Left ventricle myocardium inferior (tissue), 1 donor: ENCODE measurements at regions not wholly inside any gene's neighbourhood (a gene's known extent, or its start where the extent isn't known, plus 50 kb on each side); places are given as distances from the start of the nearest gene placed in this dataset.

Experiments
- DNase-seq: peaks from one replicate; pipeline ENCODE4 v3.0.0-alpha.2; 2020
- H3K27ac ChIP-seq: fragments of 200-600 bp; replicated peaks from 2 replicates; pipeline ENCODE4 v1.8.0; 2021
- H3K27me3 ChIP-seq: fragments of 200-600 bp; 2 replicates; pipeline ENCODE4 v1.8.0; 2021; ENCODE audit warnings: low read depth
- H3K36me3 ChIP-seq: fragments of 200-600 bp; 2 replicates; pipeline ENCODE4 v1.8.0; 2021
- H3K4me1 ChIP-seq: fragments of 200-600 bp; 2 replicates; pipeline ENCODE4 v1.8.0; 2021
- H3K4me3 ChIP-seq: fragments of 200-600 bp; 2 replicates; pipeline ENCODE4 v1.8.0; 2021; ENCODE audit warnings: mild to moderate bottlenecking, moderate library complexity
- H3K9me3 ChIP-seq: fragments of 200-600 bp; replicated peaks from 2 replicates; pipeline ENCODE4 v1.8.0; 2021
- CTCF ChIP-seq: fragments of 200-600 bp; IDR thresholded peaks from 2 replicates; pipeline ENCODE4 v1.8.0; 2021; ENCODE audit warnings: antibody characterized with exemption, mild to moderate bottlenecking, borderline replicate concordance
- intact Hi-C: fragments of 100-400 bp; cut with micrococcal nuclease; formaldehyde crosslinking; loops from one replicate; pipeline ENCODE4 v1.11.0; 2022
- donor health status: DM: no; HTN: yes; CAD: no; lungs with severe emphysema.

- H3K4me1 ChIP-seq, result peaks cover 41% of the 10 kb centered on the region
- H3K27me3 ChIP-seq, result no peaks in the 10 kb centered on the region
- intact Hi-C loops, result no loop called here
- H3K9me3 ChIP-seq, result no peaks in the 10 kb centered on the region
- peak overlapping the region; percentile 94 for H3K27ac ChIP-seq
- no peak for DNase-seq
- no peaks in the 10 kb centered on the region for H3K36me3 ChIP-seq
- TF ChIP-seq CTCF, result no peak
- H3K4me3 ChIP-seq, result no peak overlapping the region
Observed at GRCh38 chr9:89683626-89684025, 78.8 kb downstream of the GADD45G start.

- Histone ChIP-seq H3K27me3 (no peaks in the 10 kb centered on the region), H3K9me3 (no peaks in the 10 kb centered on the region), H3K4me3 (no peak overlapping the region), H3K4me1 (peaks cover 38% of the 10 kb centered on the region), H3K36me3 (no peaks in the 10 kb centered on the region), H3K27ac (peak overlapping the region; percentile 94)
- intact Hi-C loops, result no loop called here
- DNase-seq, result no peak
- TF ChIP-seq CTCF, result no peak
Observed at GRCh38 chr9:89684218-89684617, 79.4 kb downstream of the GADD45G start.

GRCh38 chr9:89684912-89685636 is 80.3 kb downstream of the GADD45G start:
- no peaks in the 10 kb centered on the region for H3K9me3 ChIP-seq
- H3K36me3 ChIP-seq, result no peaks in the 10 kb centered on the region
- peak; percentile 74 for DNase-seq
- peaks cover 34% of the 10 kb centered on the region for H3K4me1 ChIP-seq
- intact Hi-C loops, result no loop called here
- no peak overlapping the region for H3K4me3 ChIP-seq
- peak; percentile 21 for TF ChIP-seq CTCF
- H3K27me3 ChIP-seq, result no peaks in the 10 kb centered on the region
- H3K27ac ChIP-seq, result peak overlapping the region; percentile 94

- no peak for TF ChIP-seq CTCF
- intact Hi-C loops, result no loop called here
- peak overlapping the region; percentile 94 for H3K27ac ChIP-seq
- DNase-seq, result no peak
- H3K4me3 ChIP-seq, result no peak overlapping the region
- H3K9me3 ChIP-seq, result no peaks in the 10 kb centered on the region
- no peaks in the 10 kb centered on the region for H3K27me3 ChIP-seq
- H3K36me3 ChIP-seq, result no peaks in the 10 kb centered on the region
- peaks cover 34% of the 10 kb centered on the region for H3K4me1 ChIP-seq
Observed at GRCh38 chr9:89685698-89686097, 80.9 kb downstream of the GADD45G start.

- no peaks in the 10 kb centered on the region for H3K27me3 ChIP-seq
- intact Hi-C loops, result no loop called here
- H3K27ac ChIP-seq, result peak overlapping the region; percentile 94
- DNase-seq, result no peak
- H3K4me1 ChIP-seq, result peaks cover 34% of the 10 kb centered on the region
- H3K4me3 ChIP-seq, result no peak overlapping the region
- H3K9me3 ChIP-seq, result no peaks in the 10 kb centered on the region
- no peaks in the 10 kb centered on the region for H3K36me3 ChIP-seq
- TF ChIP-seq CTCF, result no peak
Observed at GRCh38 chr9:89686126-89686525, 81.3 kb downstream of the GADD45G start.
